ENCODE measurements at regions not wholly inside any gene's neighbourhood (a gene's known extent, or its start where the extent isn't known, plus 50 kb on each side); places are given as distances from the start of the nearest gene placed in this dataset.

GRCh38 chr6:142566628-142567396 is 265.0 kb downstream of the ADGRG6 start:
- no peak overlapping the region for H3K27ac ChIP-seq (ENCODE audit: extremely low read depth, low read depth, low read length)
- H3K36me3 ChIP-seq (ENCODE audit: control insufficient read depth in 2 of 2, insufficient read depth in 1 of 2, low read length in 2 of 2): no peaks in the 10 kb centered on the region
- H3K4me3 ChIP-seq (ENCODE audit: low read depth, low read length): no peak overlapping the region
- TF ChIP-seq ZNF660 (tag by site-specific recombination; IDR thresholded peaks at IDR 0.05): 0 out of 2 replicates have a peak, but pooled peaks have one; percentile 37
- peak; percentile 71 for TF ChIP-seq ZNF654 (tag by site-specific recombination; IDR thresholded peaks at IDR 0.05; ENCODE audit: low read depth)
- TF ChIP-seq GLIS1 (tag by site-specific recombination; IDR thresholded peaks at IDR 0.05): no peak
- TF ChIP-seq, protein P1, sequence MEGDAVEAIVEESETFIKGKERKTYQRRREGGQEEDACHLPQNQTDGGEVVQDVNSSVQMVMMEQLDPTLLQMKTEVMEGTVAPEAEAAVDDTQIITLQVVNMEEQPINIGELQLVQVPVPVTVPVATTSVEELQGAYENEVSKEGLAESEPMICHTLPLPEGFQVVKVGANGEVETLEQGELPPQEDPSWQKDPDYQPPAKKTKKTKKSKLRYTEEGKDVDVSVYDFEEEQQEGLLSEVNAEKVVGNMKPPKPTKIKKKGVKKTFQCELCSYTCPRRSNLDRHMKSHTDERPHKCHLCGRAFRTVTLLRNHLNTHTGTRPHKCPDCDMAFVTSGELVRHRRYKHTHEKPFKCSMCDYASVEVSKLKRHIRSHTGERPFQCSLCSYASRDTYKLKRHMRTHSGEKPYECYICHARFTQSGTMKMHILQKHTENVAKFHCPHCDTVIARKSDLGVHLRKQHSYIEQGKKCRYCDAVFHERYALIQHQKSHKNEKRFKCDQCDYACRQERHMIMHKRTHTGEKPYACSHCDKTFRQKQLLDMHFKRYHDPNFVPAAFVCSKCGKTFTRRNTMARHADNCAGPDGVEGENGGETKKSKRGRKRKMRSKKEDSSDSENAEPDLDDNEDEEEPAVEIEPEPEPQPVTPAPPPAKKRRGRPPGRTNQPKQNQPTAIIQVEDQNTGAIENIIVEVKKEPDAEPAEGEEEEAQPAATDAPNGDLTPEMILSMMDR (tag by site-specific recombination; IDR thresholded peaks at IDR 0.05): peak; percentile 70
- CTCF ChIA-PET: interaction anchor here (0.5 to 2.5 kb wide), 37 partner anchors 9 to 1467 kb away, joined by 3 to 23 read pairs (median 4); no protein-coding TSS in a partner anchor
- POLR2A ChIA-PET: interaction anchor here (0.6 kb wide), 1 partner anchor 493 kb away, joined by 3 read pairs; no protein-coding TSS in a partner anchor
- H3K4me1 ChIP-seq (ENCODE audit: control insufficient read depth, insufficient read depth, low read length): no peaks in the 10 kb centered on the region
- H3K9me3 ChIP-seq (ENCODE audit: control insufficient read depth, insufficient read depth, low read depth, low read length): no peaks in the 10 kb centered on the region

- Histone ChIP-seq H3K4me1 (ENCODE audit: control insufficient read depth, insufficient read depth, low read length) (no peaks in the 10 kb centered on the region), H3K9me3 (ENCODE audit: control insufficient read depth, insufficient read depth, low read depth, low read length) (no peaks in the 10 kb centered on the region), H3K36me3 (ENCODE audit: control insufficient read depth in 2 of 2, insufficient read depth in 1 of 2, low read length in 2 of 2) (no peaks in the 10 kb centered on the region), H3K4me3 (ENCODE audit: low read depth, low read length) (no peak overlapping the region), H3K27ac (ENCODE audit: extremely low read depth, low read depth, low read length) (no peak overlapping the region)
- POLR2A ChIA-PET: no interaction called here
- TF ChIP-seq INSM2 (tag by site-specific recombination; IDR thresholded peaks at IDR 0.05) (no peak), YY1 (tag by site-specific recombination; IDR thresholded peaks at IDR 0.05) (no peak), ZNF473 (tag by site-specific recombination; IDR thresholded peaks at IDR 0.05) (no peak), ZNF645 (tag by site-specific recombination; IDR thresholded peaks at IDR 0.05) (no peak), ZNF747 (tag by site-specific recombination; IDR thresholded peaks at IDR 0.05) (no peak), ZNF2 (tag by site-specific recombination; IDR thresholded peaks at IDR 0.05) (no peak), ZNF48 (tag by site-specific recombination; IDR thresholded peaks at IDR 0.05) (no peak), REPIN1 (tag by site-specific recombination; IDR thresholded peaks at IDR 0.05; ENCODE audit: low read depth) (no peak), ZFP69B (tag by site-specific recombination; IDR thresholded peaks at IDR 0.05) (no peak), ZSCAN4 (tag by site-specific recombination; IDR thresholded peaks at IDR 0.05) (no peak), ZFP41 (tag by site-specific recombination; IDR thresholded peaks at IDR 0.05; ENCODE audit: borderline replicate concordance) (no peak)
- TF ChIP-seq, protein P2, sequence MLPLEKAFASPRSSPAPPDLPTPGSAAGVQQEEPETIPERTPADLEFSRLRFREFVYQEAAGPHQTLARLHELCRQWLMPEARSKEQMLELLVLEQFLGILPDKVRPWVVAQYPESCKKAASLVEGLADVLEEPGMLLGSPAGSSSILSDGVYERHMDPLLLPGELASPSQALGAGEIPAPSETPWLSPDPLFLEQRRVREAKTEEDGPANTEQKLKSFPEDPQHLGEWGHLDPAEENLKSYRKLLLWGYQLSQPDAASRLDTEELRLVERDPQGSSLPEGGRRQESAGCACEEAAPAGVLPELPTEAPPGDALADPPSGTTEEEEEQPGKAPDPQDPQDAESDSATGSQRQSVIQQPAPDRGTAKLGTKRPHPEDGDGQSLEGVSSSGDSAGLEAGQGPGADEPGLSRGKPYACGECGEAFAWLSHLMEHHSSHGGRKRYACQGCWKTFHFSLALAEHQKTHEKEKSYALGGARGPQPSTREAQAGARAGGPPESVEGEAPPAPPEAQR (tag by site-specific recombination; IDR thresholded peaks at IDR 0.05): no peak
- CTCF ChIA-PET: interaction anchor here (0.6 to 2.5 kb wide), 14 partner anchors 9 to 1296 kb away, joined by 3 to 23 read pairs (median 4); no protein-coding TSS in a partner anchor
Observed at GRCh38 chr6:142567461-142567860, 265.7 kb downstream of the ADGRG6 start.

Measured in HEK293 (cell line).